Thyroid gland (tissue), 4 donors: ENCODE measurements at regions not wholly inside any gene's neighbourhood (a gene's known extent, or its start where the extent isn't known, plus 50 kb on each side); places are given as distances from the start of the nearest gene placed in this dataset.

ENCODE experiments used
- DNase-seq, 2 donors: peaks; one replicate each; pipeline ENCODE4 v3.0.0-alpha.2; 2019
- H3K27ac ChIP-seq, 3 donors: fragments of 200-600 bp; sonication (generic); 1 replicate in 2 of 3; 2 replicates in 1 of 3; pipeline ENCODE4 v1.5.1; 2016 to 2019; ENCODE audit warnings: mild to moderate bottlenecking in 1 of 3, moderate library complexity in 1 of 3
- H3K27me3 ChIP-seq: fragments of 200-600 bp; sonication (generic); one replicate; pipeline ENCODE4 v1.5.1; 2019
- H3K36me3 ChIP-seq, 2 donors: fragments of 200-600 bp; sonication (generic); one replicate each; pipeline ENCODE4 v1.5.1; 2016 to 2019
- H3K4me1 ChIP-seq, 2 donors: fragments of 200-600 bp; sonication (generic); one replicate each; pipeline ENCODE4 v1.5.1; 2017 to 2019
- H3K4me3 ChIP-seq, 3 donors: fragments of 200-600 bp; sonication (generic); replicated peaks in 1 of 3; 1 replicate in 2 of 3; 2 replicates in 1 of 3; pipeline ENCODE4 v1.5.1; 2016; ENCODE audit warnings: mild to moderate bottlenecking in 1 of 3
- H3K9me3 ChIP-seq: fragments of 200-600 bp; sonication (generic); one replicate; pipeline ENCODE4 v1.5.1; 2017
- CTCF ChIP-seq, 6 experiments: fragments of 200-600 bp in 3 of 6; fragments of 450-650 bp in 3 of 6; sonication (generic) in 3 of 6; IDR thresholded peaks; one replicate each; pipeline ENCODE4 v1.5.1; 2016 to 2019; ENCODE audit warnings: antibody characterized with exemption in 6 of 6, mild to moderate bottlenecking in 2 of 6, inconsistent platforms in 1 of 6, moderate library complexity in 1 of 6
- POLR2A ChIP-seq, 2 donors: fragments of 450-650 bp; IDR thresholded peaks; one replicate each; pipeline ENCODE4 v1.6.1; 2017; ENCODE audit warnings: antibody characterized with exemption in 2 of 2, mild to moderate bottlenecking in 2 of 2, moderate library complexity in 1 of 2
- WGBS, 2 donors: methylation state at CpG; one replicate each; pipeline ENCODE4 v1.1.5; 2017; 5-methylcytosine and 5-hydroxymethylcytosine counted together
- intact Hi-C: fragments of 100-400 bp; cut with DNase I; formaldehyde crosslinking; loops from one replicate; pipeline ENCODE4 v1.15.1; 2023

- no peak overlapping the region for H3K4me3 ChIP-seq
- no peaks in the 10 kb centered on the region for H3K36me3 ChIP-seq
- intact Hi-C loops = no loop called here
- TF ChIP-seq CTCF (IDR thresholded peaks at IDR 0.05) (no peak), POLR2A (IDR thresholded peaks at IDR 0.05) (no peak)
- no peak for DNase-seq
- H3K9me3 ChIP-seq = no peaks in the 10 kb centered on the region
- H3K27me3 ChIP-seq = no peaks in the 10 kb centered on the region
- H3K27ac ChIP-seq = no peak overlapping the region
- no peaks in the 10 kb centered on the region for H3K4me1 ChIP-seq
- 73 to 91% methylated on average over 12 of the region's 12 CpGs for WGBS, 2 donors
These were observed 740.5 kb upstream of the API5 start for GRCh38 chr11:42571131-42571877.

GRCh38 chr11:42571878-42572610, 739.8 kb upstream of the API5 start:
- intact Hi-C loops = no loop called here
- H3K27ac ChIP-seq = no peak overlapping the region
- H3K4me1 ChIP-seq = no peaks in the 10 kb centered on the region
- H3K27me3 ChIP-seq = no peaks in the 10 kb centered on the region
- TF ChIP-seq POLR2A (IDR thresholded peaks at IDR 0.05) (no peak), CTCF (IDR thresholded peaks at IDR 0.05) (no peak)
- no peaks in the 10 kb centered on the region for H3K36me3 ChIP-seq
- no peak overlapping the region for H3K4me3 ChIP-seq
- H3K9me3 ChIP-seq = no peaks in the 10 kb centered on the region
- 82 to 87% methylated on average over 5 of the region's 5 CpGs for WGBS, 2 donors
- DNase-seq = no peak

- no peak for TF ChIP-seq POLR2A (IDR thresholded peaks at IDR 0.05)
- TF ChIP-seq CTCF (IDR thresholded peaks at IDR 0.05) = no peak
- H3K27ac ChIP-seq = no peak overlapping the region
- no peaks in the 10 kb centered on the region for H3K36me3 ChIP-seq
- no peaks in the 10 kb centered on the region for H3K9me3 ChIP-seq
- DNase-seq = no peak
- no peak overlapping the region for H3K4me3 ChIP-seq
- intact Hi-C loops = no loop called here
- WGBS, 2 donors = 66 to 69% methylated on average over 3 of the region's 3 CpGs
- H3K27me3 ChIP-seq = no peaks in the 10 kb centered on the region
- no peaks in the 10 kb centered on the region for H3K4me1 ChIP-seq
These were observed 735.5 kb upstream of the API5 start for GRCh38 chr11:42576318-42576717.

GRCh38 chr11:42589286-42589685, 722.5 kb upstream of the API5 start:
- intact Hi-C loops = no loop called here
- Histone ChIP-seq H3K27ac (no peak overlapping the region), H3K36me3 (no peaks in the 10 kb centered on the region), H3K27me3 (no peaks in the 10 kb centered on the region), H3K4me3 (no peak overlapping the region), H3K4me1 (no peaks in the 10 kb centered on the region), H3K9me3 (no peaks in the 10 kb centered on the region)
- no peak for DNase-seq
- TF ChIP-seq POLR2A (IDR thresholded peaks at IDR 0.05) (no peak), CTCF (IDR thresholded peaks at IDR 0.05) (no peak)
- WGBS, 2 donors = 66 to 80% methylated on average over 2 of the region's 2 CpGs

- WGBS, 2 donors = 38 to 49% methylated on average over 2 of the region's 2 CpGs
- no peak for TF ChIP-seq CTCF (IDR thresholded peaks at IDR 0.05)
- TF ChIP-seq POLR2A (IDR thresholded peaks at IDR 0.05) = no peak
- no peak overlapping the region for H3K27ac ChIP-seq
- no peak for DNase-seq
- no peaks in the 10 kb centered on the region for H3K27me3 ChIP-seq
- no peaks in the 10 kb centered on the region for H3K4me1 ChIP-seq
- intact Hi-C loops = no loop called here
- H3K36me3 ChIP-seq = no peaks in the 10 kb centered on the region
- H3K9me3 ChIP-seq = no peaks in the 10 kb centered on the region
- H3K4me3 ChIP-seq = no peak overlapping the region
These were observed 720.0 kb upstream of the API5 start for GRCh38 chr11:42591841-42592240.
